T47D (cell line): ENCODE measurements at regions not wholly inside any gene's neighbourhood (a gene's known extent, or its start where the extent isn't known, plus 50 kb on each side); places are given as distances from the start of the nearest gene placed in this dataset.
"Not testable (repeated sequence)": the region's sequence is repeated elsewhere in the genome, so short reads cannot be mapped to it uniquely, and the experiment has no call there.

Experiments used
- DNase-seq, 2 experiments: peaks; one replicate each; pipeline versions ENCODE4 v3.0.0 to v3.0.0-alpha.2; 2011 to 2012; ENCODE audit warnings: low read depth in 1 of 2, low spot score in 1 of 2
- JUND ChIP-seq: IDR thresholded peaks from 2 replicates; pipeline ENCODE4 v1.6.1; 2012; ENCODE audit warnings: low read depth
- in situ Hi-C: cut with HindIII; loops from 2 replicates; pipeline ENCODE4 v1.10.0; 2016; ENCODE audit warnings: low sequenced_read_pairs, low pct_unique_long_range_greater_than_20kb

- DNase-seq: no peak
- in situ Hi-C loops: no loop called here
- no peak for TF ChIP-seq JUND
Observed at GRCh38 chr9:107841076-107841475, 351.5 kb upstream of the KLF4 start.

GRCh38 chr9:107839371-107839770 is 349.8 kb upstream of the KLF4 start:
- in situ Hi-C loops: no loop called here

GRCh38 chr9:107838766-107839165 is 349.2 kb upstream of the KLF4 start:
- TF ChIP-seq JUND: no peak
- no peak for DNase-seq
- in situ Hi-C loops: no loop called here

More at GRCh38 chr9:107839371-107839770, 349.8 kb upstream of the KLF4 start:
- no peak for TF ChIP-seq JUND
- DNase-seq: no peak

GRCh38 chr9:107836300-107836699 is 346.7 kb upstream of the KLF4 start:
- no peak for TF ChIP-seq JUND
- peak in 1 of 2 experiments; percentile 55 for DNase-seq
- in situ Hi-C loops: no loop called here

- in situ Hi-C loops: no loop called here
- no peak for TF ChIP-seq JUND
- DNase-seq: no peak
Observed at GRCh38 chr9:107833295-107833694, 343.7 kb upstream of the KLF4 start.

GRCh38 chr9:107832871-107833270 is 343.3 kb upstream of the KLF4 start:
- no peak for DNase-seq
- no peak for TF ChIP-seq JUND
- in situ Hi-C loops: no loop called here

GRCh38 chr9:107830479-107830878 is 340.9 kb upstream of the KLF4 start:
- in situ Hi-C loops: no loop called here
- no peak for TF ChIP-seq JUND
- DNase-seq: no peak

- TF ChIP-seq JUND: no peak
- no peak for DNase-seq
- in situ Hi-C loops: no loop called here
Observed at GRCh38 chr9:107827884-107828283, 338.3 kb upstream of the KLF4 start.

- no peak for DNase-seq
- in situ Hi-C loops: no loop called here
Observed at GRCh38 chr9:107827304-107827703, 337.7 kb upstream of the KLF4 start.

GRCh38 chr9:107826688-107826983 is 337.1 kb upstream of the KLF4 start:
- DNase-seq, in situ Hi-C loops: not testable (repeated sequence)

More at GRCh38 chr9:107827304-107827703, 337.7 kb upstream of the KLF4 start:
- TF ChIP-seq JUND: no peak

GRCh38 chr9:107824556-107824955 is 335.0 kb upstream of the KLF4 start:
- TF ChIP-seq JUND: no peak
- in situ Hi-C loops: no loop called here
- DNase-seq: no peak

- TF ChIP-seq JUND: 0 out of 2 replicates have a peak, but pooled peaks have one; percentile 40
- in situ Hi-C loops: no loop called here
- DNase-seq: peak; percentile 57 to 71
Observed at GRCh38 chr9:107819772-107820565, 330.4 kb upstream of the KLF4 start.

- in situ Hi-C loops: not testable (repeated sequence)
Observed at GRCh38 chr9:107818503-107818829, 328.9 kb upstream of the KLF4 start.

GRCh38 chr9:107817595-107818502 is 328.3 kb upstream of the KLF4 start:
- DNase-seq, in situ Hi-C loops: not testable (repeated sequence)

More at GRCh38 chr9:107818503-107818829, 328.9 kb upstream of the KLF4 start:
- DNase-seq: not testable (repeated sequence)
